HG03575 (cell line): ENCODE measurements at regions not wholly inside any gene's neighbourhood (a gene's known extent, or its start where the extent isn't known, plus 50 kb on each side); places are given as distances from the start of the nearest gene placed in this dataset.

ENCODE experiments used
- ATAC-seq: cut with Tn5 transposase; IDR thresholded peaks from one replicate; pipeline ENCODE4 v1.9.1; 2021; ENCODE audit not compliant: unreplicated experiment, insufficient number of reproducible peaks, low FRiP score; ENCODE audit errors: extremely low read depth

DNA sequence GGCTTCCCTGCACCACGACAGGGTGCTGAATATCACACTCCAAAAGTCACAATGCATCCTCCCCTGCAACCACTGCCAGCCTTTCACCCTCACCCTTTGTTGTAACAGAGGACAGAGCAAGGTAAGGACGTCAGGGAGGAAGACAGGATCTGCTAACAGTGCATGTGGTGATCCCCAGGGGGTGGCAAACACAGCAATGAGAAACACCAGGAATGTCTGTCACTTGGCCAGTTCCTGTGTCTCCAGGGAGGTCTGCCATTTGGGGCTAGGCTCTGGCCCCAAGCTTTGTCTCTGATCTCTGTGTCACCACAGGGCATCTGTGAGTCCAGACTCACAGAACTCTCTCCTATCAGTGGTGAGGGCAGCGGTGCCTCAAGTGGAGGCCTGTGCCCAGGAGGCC, 54.3 kb upstream of the SLC24A5 start:
- no peak for ATAC-seq
